LNCAP (cell line): ENCODE measurements at regions not wholly inside any gene's neighbourhood (a gene's known extent, or its start where the extent isn't known, plus 50 kb on each side); places are given as distances from the start of the nearest gene placed in this dataset.

ENCODE experiments used
- TF ChIP-seq, protein P1 (sequence below): fragments of 450-650 bp; IDR thresholded peaks from 2 replicates; pipeline ENCODE4 v1.5.1; 2017; ENCODE audit warnings: mild to moderate bottlenecking

DNA sequence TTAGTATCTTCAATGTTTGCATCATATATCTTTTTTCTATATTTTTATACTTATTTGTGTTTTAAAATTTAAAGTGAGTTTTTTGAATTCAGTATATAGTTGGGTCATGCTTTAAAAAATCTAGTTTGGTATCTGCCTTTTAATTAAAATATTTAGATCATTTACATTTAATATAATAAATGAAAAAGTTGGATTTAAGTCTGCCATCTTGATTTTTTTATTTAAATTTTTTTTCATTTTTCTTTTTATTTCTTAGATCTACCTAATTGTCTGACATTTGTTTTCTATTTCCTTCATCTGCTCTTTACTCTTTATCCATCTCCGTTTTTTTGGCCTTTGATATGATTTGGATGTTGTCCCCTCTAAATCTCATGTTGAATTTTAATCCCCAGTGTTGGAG lies 50.0 kb upstream of the N4BP1 start:
- TF ChIP-seq, protein P1, sequence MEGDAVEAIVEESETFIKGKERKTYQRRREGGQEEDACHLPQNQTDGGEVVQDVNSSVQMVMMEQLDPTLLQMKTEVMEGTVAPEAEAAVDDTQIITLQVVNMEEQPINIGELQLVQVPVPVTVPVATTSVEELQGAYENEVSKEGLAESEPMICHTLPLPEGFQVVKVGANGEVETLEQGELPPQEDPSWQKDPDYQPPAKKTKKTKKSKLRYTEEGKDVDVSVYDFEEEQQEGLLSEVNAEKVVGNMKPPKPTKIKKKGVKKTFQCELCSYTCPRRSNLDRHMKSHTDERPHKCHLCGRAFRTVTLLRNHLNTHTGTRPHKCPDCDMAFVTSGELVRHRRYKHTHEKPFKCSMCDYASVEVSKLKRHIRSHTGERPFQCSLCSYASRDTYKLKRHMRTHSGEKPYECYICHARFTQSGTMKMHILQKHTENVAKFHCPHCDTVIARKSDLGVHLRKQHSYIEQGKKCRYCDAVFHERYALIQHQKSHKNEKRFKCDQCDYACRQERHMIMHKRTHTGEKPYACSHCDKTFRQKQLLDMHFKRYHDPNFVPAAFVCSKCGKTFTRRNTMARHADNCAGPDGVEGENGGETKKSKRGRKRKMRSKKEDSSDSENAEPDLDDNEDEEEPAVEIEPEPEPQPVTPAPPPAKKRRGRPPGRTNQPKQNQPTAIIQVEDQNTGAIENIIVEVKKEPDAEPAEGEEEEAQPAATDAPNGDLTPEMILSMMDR: no peak
